Cardiac fibroblast (primary cell): ENCODE measurements at regions not wholly inside any gene's neighbourhood (a gene's known extent, or its start where the extent isn't known, plus 50 kb on each side); places are given as distances from the start of the nearest gene placed in this dataset.

Source experiments
- DNase-seq, 2 donors: peaks; one replicate each; pipeline versions ENCODE4 v3.0.0 to v3.0.0-alpha.2; 2010; ENCODE audit warnings: low read depth in 2 of 2
- H3K4me3 ChIP-seq, 2 donors: replicated peaks in 1 of 2; 1 replicate in 1 of 2; 2 replicates in 1 of 2; pipeline ENCODE4 v1.5.1; 2011; ENCODE audit warnings: low read depth in 2 of 2, low read length in 2 of 2, mild to moderate bottlenecking in 2 of 2, moderate library complexity in 1 of 2
- TF ChIP-seq, protein P1 (sequence below): IDR thresholded peaks from one replicate; pipeline ENCODE4 v1.5.1; 2011; ENCODE audit warnings: low read depth, mild to moderate bottlenecking, low read length, inconsistent platforms

DNA sequence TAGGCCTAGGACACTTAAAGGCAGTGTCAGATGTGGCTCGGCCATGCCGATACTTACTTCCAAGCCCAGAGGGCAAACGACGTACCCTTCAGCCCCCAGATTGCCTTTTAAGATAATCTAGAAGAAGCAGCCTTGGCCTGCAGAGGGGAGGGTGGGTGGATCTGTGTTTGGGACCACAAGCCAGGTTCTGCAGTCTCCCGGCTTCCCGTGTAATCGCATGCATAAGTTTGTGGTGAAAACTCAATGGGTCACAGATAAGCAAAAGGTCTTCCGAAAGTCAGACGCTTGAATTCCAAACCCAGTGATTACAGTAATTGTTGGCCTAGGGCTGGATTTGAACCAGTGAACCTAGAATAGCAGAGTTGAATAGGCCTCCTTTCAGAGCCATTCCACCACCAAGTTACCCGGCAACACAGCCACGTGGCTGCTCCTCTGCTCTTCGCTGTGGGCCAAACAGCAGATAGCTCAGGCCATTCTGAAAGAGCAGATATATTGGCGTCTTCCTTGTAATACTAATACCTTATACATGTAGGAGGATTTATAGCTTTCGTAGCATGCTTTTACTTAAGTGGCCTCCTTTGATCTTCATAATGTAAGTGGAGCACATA, 170.8 kb upstream of the CADM1 start:
- TF ChIP-seq, protein P1, sequence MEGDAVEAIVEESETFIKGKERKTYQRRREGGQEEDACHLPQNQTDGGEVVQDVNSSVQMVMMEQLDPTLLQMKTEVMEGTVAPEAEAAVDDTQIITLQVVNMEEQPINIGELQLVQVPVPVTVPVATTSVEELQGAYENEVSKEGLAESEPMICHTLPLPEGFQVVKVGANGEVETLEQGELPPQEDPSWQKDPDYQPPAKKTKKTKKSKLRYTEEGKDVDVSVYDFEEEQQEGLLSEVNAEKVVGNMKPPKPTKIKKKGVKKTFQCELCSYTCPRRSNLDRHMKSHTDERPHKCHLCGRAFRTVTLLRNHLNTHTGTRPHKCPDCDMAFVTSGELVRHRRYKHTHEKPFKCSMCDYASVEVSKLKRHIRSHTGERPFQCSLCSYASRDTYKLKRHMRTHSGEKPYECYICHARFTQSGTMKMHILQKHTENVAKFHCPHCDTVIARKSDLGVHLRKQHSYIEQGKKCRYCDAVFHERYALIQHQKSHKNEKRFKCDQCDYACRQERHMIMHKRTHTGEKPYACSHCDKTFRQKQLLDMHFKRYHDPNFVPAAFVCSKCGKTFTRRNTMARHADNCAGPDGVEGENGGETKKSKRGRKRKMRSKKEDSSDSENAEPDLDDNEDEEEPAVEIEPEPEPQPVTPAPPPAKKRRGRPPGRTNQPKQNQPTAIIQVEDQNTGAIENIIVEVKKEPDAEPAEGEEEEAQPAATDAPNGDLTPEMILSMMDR: no peak
- no peak for DNase-seq
- no peak overlapping the region for H3K4me3 ChIP-seq

- no peak overlapping the region for H3K4me3 ChIP-seq
- DNase-seq: no peak
- TF ChIP-seq, protein P1: no peak
Observed at GRCh38 chr11:115674176-115674936, 170.1 kb upstream of the CADM1 start.

DNA sequence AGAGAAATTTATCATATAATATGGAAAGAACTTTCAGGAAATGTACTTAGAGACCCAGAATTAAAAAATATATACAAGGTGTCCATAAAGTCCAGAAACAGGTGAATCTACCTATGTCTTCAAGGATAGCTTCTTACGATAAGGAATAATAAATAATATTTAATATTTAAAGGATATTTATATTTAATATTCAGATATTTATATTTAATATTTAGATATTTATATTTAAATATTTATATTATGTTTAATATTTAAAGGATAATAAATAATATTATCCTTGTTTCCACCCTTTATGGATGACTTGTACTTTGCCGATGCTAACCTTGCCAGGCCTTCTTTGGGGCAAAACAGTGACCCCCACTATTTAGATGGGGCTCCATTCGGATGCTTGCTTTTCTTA, 169.5 kb upstream of the CADM1 start:
- TF ChIP-seq, protein P1: no peak
- H3K4me3 ChIP-seq: no peak overlapping the region
- no peak for DNase-seq

DNA sequence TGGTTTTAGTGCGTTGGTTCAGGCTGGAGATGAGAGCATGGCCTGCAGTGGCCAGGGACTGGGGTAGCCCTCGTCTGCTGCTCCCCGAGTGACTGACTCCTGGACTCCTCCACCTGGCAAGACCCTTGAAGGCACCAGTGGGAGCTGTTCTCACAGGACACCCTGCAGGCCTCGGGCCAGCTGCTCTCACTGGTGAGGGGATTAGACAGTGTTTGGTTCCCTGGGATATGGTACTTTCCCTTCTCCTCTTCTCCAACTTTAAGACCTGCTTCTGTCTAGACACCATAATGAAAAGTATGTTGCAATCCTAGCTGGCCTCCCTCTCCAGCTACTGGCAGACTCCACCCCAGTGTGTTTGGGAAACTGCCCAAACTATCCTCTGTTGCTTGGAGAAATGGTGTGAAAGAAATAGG, 168.8 kb upstream of the CADM1 start:
- no peak overlapping the region for H3K4me3 ChIP-seq
- DNase-seq: peak in 1 of 2 donors; percentile 42
- TF ChIP-seq, protein P1: no peak

DNA sequence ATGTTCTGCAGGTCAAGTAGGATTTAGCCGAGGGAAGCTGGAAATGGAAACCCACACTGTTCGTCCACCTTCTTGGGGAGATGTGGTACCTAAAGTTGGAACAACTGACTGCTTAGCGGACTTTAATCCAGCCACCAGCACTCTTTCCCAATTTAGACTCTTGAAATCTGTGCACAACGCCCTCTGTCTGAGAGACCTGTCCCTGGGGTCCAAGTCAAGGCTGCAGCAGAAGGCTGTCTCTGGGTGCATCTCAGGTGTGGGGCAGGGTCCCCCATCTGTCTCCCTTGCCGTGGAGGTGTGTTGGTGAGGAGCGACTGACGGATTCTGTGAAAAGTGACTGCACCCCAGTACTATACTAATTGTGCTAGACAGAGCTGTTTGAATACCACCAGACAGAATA, 168.2 kb upstream of the CADM1 start:
- H3K4me3 ChIP-seq: no peak overlapping the region
- TF ChIP-seq, protein P1: no peak
- no peak for DNase-seq

GRCh38 chr11:115670538-115671205, 166.5 kb upstream of the CADM1 start:
- DNase-seq: no peak
- H3K4me3 ChIP-seq: no peak overlapping the region
- TF ChIP-seq, protein P1: no peak
